ENCODE measurements at regions not wholly inside any gene's neighbourhood (a gene's known extent, or its start where the extent isn't known, plus 50 kb on each side); places are given as distances from the start of the nearest gene placed in this dataset.

- no peak for DNase-seq
These were observed 98.6 kb downstream of the BCL2L11 start for GRCh38 chr2:111219285-111219684.

GRCh38 chr2:111219734-111220505, 99.2 kb downstream of the BCL2L11 start:
- DNase-seq, result no peak

DNA sequence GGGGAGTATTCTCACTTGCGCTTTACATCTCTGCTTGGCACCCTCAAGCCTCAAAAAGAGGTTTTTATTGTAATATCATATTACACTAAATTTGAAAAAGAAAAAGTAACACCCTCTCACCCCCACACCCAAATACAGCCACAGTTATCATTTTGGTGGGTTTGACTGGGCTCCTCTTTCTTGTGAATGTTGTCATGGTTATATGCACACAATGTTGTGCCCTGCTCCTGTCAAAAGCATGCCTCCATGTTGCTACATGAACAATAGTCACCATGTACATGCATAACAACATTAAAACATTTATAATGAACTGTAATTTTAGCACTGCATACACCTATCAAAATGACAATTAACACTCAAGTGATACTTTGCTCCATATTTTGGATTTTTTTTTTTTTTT, 100.2 kb downstream of the BCL2L11 start:
- DNase-seq, result no peak

GRCh38 chr2:111221701-111222100, 101.0 kb downstream of the BCL2L11 start:
- DNase-seq, result no peak

DNA sequence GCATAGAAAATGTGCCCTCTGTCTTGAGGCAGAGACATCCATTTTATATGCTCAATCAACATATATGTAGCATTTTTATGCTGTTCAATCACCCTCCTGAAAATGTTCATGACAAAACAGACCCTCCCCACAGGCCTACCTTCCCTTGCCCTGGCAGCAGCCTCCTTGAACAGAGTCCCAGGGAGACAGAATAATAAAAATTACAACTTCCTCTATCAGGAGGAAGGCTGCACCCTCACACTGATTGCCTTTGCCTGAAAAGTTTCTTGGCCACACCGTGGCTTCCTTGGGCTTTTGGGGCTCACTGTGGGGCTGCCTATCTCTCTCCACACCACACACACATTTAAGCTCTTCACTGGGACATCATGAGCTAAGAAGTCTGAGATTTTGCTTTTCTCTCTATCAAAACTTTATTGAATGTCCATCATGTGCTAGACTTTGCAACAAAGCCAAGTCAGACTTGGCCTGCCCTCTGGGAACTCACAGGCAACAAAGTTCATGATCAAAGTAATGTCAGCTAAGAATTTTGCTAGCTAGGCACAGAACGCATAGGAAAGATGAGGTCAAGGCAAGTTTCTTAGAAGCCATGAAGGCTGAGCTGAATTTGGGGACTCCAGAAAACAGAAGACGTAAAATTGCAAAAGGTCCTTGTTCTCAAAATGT, 101.6 kb downstream of the BCL2L11 start:
- peak in 1 of 2 experiments; percentile 1 for DNase-seq

GRCh38 chr2:111225856-111226255, 105.1 kb downstream of the BCL2L11 start:
- DNase-seq, result no peak

DNA sequence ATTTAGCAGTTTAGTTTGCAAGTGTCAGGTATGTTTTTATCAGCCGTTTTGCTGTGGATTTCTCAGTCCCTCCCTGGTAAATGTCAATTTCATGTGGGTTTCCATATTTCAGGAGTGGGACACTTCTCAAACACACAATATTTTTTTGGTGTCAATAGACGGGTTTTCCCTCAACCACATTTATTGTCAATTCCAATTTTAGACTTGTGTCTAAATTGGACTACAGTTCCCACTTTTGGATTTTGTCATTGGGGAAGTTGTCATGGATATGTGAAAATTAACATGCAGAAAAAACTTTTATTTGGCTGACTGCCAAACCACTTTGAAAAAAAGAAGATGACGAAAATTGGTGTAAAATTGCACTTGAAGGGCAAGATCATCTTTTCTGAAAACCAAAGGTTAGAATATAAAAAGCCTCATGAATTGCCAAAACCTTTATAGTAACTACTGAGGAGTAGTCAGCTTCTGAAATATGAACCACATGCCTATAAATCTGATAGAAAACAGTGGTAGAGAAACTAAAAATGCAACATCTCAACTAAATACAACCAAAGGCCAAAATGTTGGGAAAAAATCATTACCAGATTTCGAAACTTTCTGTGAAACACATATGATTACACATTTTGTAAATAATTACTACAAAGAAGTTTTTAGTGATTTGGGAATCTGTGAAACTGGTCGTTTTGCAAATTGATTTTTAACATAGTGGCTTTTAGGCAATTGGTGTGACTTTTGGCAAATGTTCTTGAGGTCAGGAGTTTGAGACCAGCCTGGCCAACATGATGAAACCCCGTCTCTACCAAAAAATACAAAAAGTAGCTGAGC, 106.4 kb downstream of the BCL2L11 start:
- DNase-seq, result peak; percentile 24 to 32

- no peak for DNase-seq
These were observed 107.0 kb downstream of the BCL2L11 start for GRCh38 chr2:111227716-111228141.

DNA sequence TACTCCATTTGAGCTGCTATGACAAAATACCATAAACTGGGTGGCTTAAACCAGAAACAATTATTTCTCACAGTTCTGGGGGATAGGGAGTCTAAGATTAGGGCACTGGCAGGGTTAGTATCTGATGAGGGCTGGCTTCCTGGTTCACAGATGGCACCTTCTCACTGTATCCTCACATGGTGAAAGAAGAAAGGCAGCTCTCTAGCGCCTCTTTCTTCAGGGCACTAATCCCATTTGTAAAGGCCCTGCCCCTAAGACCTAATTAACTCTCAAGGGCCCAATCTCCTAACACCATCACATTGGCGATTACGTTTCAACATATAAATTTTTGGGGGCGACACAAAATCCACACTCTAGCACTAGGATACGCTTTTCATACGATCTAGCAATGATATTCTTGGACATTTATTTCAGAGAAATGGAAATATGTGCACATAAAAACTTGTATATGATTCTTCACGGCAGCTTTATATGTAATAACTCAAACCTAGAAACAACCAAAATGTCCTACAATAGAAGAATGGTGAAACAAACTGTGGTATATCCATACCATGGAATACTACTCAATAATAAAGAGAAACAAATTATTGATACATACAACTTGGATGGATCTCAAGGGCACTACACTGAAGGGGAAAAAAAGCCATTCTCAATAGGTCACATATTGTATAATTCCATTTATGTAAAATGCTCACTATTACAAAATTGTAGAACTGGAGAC, 111.0 kb downstream of the BCL2L11 start:
- DNase-seq, result no peak

DNA sequence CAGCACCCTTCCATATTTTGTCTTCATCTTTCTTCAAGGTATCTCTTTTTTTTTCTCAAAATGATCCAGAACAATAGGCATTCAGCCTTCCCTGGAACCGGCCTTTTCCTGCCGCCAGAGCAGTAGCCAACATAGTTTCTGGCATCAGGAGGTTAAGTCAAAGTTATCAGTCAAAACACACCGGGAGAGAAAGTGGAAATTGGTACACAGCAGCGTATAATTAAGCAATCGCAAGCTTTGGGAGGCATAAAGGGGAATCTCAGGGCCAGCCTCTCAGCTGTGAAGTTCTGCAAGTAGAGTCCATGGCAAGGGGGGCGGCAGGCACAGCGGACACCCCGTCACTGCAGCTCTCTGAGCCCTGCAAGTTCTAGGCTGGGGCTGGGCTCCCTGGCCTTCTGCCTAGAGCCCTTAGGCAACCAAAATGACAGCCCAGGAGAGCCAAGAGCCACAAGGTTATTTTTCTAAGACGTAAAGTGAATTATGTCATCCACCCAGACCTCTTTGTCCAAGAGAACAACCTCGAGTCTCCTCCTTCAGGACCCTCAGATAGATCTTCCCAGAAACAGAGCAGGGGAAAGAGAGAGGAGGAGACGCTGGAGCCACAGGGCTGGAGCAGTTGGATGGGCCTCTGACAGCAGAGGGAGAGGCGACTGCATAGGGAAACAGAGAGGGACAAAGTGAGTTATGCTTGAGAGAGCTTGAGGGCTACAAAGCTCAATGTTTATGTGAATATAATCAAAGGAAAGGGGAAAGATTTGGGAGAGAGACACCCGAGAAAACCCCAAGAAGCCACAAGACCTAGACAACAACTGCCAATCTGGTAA, 114.7 kb downstream of the BCL2L11 start:
- DNase-seq, result no peak

GRCh38 chr2:111236025-111236424, 115.3 kb downstream of the BCL2L11 start:
- DNase-seq, result no peak

DNA sequence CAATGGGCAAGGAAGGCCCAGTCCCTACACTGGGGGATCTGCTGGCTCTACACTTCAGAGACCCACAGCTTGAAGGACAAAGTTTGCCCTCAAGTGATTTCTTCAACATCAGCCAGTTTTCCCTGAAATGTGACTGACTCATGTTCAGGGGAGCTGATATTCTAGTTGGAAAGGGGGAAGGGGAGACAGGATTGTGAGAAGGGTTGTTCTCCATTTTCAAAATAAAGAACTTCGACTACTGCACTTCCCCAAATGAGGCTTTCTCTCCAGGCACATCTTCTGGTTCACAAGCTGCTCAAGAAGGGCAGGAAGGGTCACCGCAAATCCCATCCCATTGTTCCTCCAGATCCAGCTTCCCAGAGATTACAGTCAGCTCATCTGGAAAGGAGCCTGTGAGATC, 117.6 kb downstream of the BCL2L11 start:
- peak; percentile 10 to 30 for DNase-seq

DNA sequence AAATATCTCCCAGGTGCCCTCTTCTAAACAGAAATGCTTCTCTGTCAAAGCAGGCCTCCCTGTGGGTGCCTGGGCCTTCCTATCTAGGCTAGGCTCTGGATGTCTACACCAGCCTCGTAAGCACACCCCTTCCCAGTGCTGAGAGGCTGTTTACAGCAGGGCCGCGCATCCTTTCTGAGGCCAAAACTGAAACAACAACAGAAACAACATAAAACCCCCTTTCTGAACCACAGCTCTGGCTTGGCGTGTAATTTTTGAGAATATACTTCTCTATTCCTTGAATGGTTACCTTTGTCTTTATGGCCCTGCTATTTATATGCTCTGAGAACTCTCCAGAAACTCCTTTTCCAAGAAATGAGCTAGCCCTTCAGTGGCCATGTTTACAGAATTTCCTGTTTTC, 118.4 kb downstream of the BCL2L11 start:
- DNase-seq, result no peak

DNA sequence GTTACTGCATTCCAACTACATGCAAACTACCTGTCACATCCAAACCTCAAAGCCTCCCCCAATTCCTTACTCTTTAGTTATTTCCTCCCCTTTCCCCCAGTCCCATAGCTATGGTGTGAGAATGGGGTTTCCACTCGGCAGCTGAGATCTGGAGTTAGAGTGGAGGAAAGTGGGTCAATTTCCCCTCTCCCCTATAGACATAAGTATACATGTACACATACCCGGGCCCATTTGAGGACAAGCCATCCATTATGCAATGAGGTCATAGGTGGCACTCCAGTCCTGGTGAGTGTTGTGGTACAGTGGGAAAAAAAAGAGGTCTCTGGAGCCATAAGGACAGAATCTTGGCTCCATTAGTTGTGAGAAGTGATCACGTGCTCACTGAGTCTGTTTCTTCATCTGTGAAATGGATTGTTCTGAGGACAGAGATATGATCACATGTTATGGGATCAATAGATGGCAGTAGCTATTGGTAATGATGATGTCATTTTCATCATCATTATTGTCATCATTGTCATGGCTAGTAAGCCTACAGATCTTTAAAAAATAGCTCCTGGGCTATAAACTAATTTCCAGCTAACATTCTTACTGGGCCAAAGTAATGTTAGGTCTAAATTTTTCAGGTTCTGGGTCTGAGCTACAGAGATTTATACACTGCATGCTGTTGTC, 119.0 kb downstream of the BCL2L11 start:
- no peak for DNase-seq

DNA sequence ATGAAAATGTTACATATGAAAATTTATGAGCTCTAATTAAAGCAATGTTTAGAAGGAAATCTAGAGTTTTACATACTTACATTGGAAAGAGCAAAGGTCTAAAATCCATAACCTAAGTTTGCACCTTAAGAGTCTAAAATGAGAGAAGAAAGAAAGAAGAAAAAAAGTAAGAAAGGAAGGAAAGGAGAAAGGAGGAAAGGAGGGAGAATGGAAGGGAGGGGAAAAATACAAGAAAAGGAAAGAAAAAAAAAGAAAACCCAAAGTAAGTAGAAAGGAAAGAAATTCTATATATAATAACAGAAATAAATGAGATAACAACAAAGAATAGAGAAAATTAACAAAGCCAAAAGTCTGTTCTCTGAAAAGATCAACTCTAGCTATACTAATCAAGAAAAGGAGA, 122.6 kb downstream of the BCL2L11 start:
- no peak for DNase-seq

DNA sequence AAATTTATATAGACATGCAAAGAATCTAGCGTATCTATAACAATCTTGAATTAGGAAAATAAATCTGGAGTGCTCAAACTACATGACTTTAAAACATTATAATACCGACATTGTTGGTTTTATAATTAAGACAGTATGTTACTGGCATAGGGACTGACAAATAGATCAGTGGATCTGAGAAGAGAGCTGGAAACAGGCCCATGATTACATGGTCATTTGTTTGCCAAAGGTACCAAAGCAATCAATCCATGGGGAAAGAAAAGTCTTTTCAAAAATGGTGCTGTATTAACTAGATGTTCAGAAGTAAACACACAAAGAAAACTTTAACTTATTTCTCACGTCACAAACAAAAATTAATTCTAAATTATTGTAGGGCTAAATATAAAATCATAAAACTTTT, 124.2 kb downstream of the BCL2L11 start:
- no peak for DNase-seq

DNA sequence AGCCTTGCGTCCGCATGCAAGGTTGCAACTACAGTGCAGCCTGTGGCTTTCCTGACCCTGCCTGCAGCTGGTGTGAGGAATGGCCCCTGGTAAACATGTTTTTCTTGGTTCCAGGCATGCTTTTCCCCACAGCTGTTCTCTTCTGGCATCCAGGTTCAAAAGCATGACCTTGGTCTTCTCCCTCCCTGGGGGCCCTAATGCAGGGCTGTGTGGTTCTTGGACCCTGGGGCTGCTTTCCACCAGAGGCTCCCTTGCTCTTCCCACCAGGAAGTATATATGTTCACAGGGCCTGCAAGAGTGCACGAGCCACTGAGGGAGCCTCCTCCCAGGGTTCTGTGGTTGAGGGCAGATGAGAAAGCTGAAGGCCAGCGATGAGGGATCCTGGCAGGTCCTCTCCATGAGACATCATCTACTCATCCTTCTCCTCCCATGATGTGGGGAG, 125.9 kb downstream of the BCL2L11 start:
- DNase-seq, result no peak

DNA sequence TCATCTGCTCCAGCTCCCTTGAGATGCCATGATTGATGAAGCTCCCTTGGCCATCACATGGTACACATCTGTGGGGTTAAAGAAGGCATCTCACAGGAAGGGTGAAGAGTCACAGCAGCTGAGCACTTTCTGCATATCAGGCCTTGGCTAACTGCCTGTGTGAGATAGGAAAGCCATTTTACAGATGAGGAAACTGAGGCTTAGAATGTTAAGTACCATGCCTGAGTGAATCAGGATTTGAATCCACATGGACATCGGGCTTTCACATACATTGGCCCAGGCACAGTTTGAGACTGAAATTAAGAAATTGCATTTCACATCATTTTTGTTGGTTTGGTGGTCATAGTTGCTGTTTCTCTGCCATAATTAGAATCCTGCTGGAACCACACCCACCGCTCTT, 126.8 kb downstream of the BCL2L11 start:
- DNase-seq, result no peak

DNA sequence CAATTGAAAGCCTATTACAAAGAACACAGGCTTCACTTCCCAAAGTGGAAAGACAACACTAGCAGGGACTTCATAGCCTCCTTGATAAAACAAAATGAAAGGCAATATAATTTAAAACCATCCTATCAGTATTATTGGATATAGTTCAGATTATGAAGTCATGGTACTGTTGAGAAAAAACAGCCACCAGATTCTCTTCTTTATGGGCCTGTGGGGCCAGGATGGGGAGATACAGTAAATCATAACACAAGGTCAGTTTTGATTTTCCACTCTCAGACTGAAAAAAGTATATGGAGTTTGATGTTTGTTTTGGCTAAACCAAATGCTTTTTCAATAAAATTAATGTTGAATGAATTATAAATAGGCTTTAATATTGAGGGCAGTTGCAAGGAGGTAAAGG, 129.1 kb downstream of the BCL2L11 start:
- no peak for DNase-seq

DNA sequence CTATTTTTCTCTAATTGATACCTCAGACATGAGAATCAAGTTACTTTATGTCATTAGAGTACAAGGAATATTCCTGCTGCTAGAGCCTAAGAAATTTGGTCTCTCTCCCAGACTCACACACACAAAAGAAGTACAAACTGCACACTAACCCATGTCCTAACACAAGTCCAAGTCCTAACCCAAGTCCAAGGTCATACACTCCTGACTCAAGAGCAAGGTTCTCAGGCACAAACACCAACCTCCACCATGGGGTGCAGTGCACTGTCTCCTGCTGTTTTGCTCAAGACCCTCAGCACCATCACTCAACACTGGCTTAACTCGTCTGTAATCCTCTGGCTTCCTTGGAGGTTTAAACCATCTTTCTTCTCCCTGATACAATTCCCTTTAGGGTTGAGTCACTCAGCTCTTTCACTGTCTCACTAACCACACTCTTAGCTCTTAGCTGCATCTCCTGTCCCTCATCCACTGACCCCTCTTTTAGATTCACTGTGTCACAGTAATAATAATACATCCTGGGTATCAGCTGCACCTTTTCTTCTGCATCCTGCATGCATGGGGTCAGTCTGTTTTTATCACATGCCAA, 129.8 kb downstream of the BCL2L11 start:
- DNase-seq, result no peak

- no peak for DNase-seq
These were observed 131.0 kb downstream of the BCL2L11 start for GRCh38 chr2:111251711-111252110.
